GM19351 (cell line): ENCODE measurements at regions not wholly inside any gene's neighbourhood (a gene's known extent, or its start where the extent isn't known, plus 50 kb on each side); places are given as distances from the start of the nearest gene placed in this dataset.
"Not testable (repeated sequence)": the region's sequence is repeated elsewhere in the genome, so short reads cannot be mapped to it uniquely, and the experiment has no call there.

Experiments
- ATAC-seq: cut with Tn5 transposase; IDR thresholded peaks from one replicate; pipeline ENCODE4 v1.9.1; 2021; ENCODE audit warnings: mild to moderate bottlenecking, moderate library complexity; ENCODE audit not compliant: unreplicated experiment

- peak; percentile 50 for ATAC-seq
These were observed 108.4 kb upstream of the ATXN3L start for GRCh38 chrX:13428053-13428786.

- ATAC-seq, result no peak
These were observed 107.7 kb upstream of the ATXN3L start for GRCh38 chrX:13427441-13428052.

- ATAC-seq, result no peak
These were observed 100.8 kb upstream of the ATXN3L start for GRCh38 chrX:13420545-13421183.

- ATAC-seq, result no peak
These were observed 100.1 kb upstream of the ATXN3L start for GRCh38 chrX:13419918-13420317.

- ATAC-seq, result no peak
These were observed 99.4 kb upstream of the ATXN3L start for GRCh38 chrX:13419276-13419675.

- no peak for ATAC-seq
These were observed 98.6 kb upstream of the ATXN3L start for GRCh38 chrX:13418126-13419097.

- ATAC-seq, result no peak
These were observed 95.7 kb upstream of the ATXN3L start for GRCh38 chrX:13415509-13415908.

- no peak for ATAC-seq
These were observed 94.3 kb upstream of the ATXN3L start for GRCh38 chrX:13414006-13414647.

- ATAC-seq, result no peak
These were observed 92.4 kb upstream of the ATXN3L start for GRCh38 chrX:13412208-13412600.

GRCh38 chrX:13411496-13412207, 91.8 kb upstream of the ATXN3L start:
- ATAC-seq, result no peak

GRCh38 chrX:13408599-13408998, 88.7 kb upstream of the ATXN3L start:
- ATAC-seq, result not testable (repeated sequence)

- ATAC-seq, result not testable (repeated sequence)
These were observed 84.9 kb upstream of the ATXN3L start for GRCh38 chrX:13404777-13405176.

GRCh38 chrX:13404364-13404763, 84.5 kb upstream of the ATXN3L start:
- ATAC-seq, result no peak

- no peak for ATAC-seq
These were observed 81.9 kb upstream of the ATXN3L start for GRCh38 chrX:13401724-13402123.

GRCh38 chrX:13398839-13399238, 79.0 kb upstream of the ATXN3L start:
- no peak for ATAC-seq

GRCh38 chrX:13397878-13398818, 78.3 kb upstream of the ATXN3L start:
- ATAC-seq, result no peak

GRCh38 chrX:13396924-13397323, 77.1 kb upstream of the ATXN3L start:
- no peak for ATAC-seq

- ATAC-seq, result no peak
These were observed 69.6 kb upstream of the ATXN3L start for GRCh38 chrX:13389501-13389900.
